Neural progenitor cell (in vitro differentiated cells): ENCODE measurements at regions not wholly inside any gene's neighbourhood (a gene's known extent, or its start where the extent isn't known, plus 50 kb on each side); places are given as distances from the start of the nearest gene placed in this dataset.

Experiments
- EZH2 ChIP-seq: fragments of 200-600 bp; sonication (generic); IDR thresholded peaks from 2 replicates; pipeline ENCODE4 v1.6.1; 2017; ENCODE audit warnings: antibody characterized with exemption, mild to moderate bottlenecking, moderate library complexity
- EZH2phosphoT487 ChIP-seq: fragments of 200-600 bp; sonication (generic); IDR thresholded peaks from 2 replicates; pipeline ENCODE4 v1.6.1; 2017; ENCODE audit warnings: antibody characterized with exemption
- TF ChIP-seq, protein P1 (sequence below): fragments of 200-600 bp; sonication (generic); IDR thresholded peaks from 2 replicates; pipeline ENCODE4 v1.5.1; 2017; ENCODE audit warnings: antibody characterized with exemption, mild to moderate bottlenecking

DNA sequence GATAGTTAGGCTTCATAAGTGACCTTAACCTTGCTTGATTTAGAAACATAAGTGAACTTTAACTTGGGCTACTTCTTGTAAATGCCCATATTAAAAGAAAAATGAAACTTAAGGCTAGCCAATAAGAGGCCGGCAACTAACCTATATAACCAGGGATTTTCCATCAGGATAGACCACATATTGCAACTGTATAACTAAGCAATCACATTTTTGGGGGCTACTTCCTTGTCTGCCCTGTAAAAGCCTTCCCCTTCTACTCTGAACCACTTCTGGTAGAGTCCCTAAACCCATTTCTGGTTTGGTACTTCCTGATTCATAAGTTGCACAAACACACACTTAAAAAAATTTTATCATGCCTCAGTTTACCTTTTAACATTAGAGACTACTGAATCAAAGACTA, 150.9 kb upstream of the UBE2E2 start:
- TF ChIP-seq, protein P1, sequence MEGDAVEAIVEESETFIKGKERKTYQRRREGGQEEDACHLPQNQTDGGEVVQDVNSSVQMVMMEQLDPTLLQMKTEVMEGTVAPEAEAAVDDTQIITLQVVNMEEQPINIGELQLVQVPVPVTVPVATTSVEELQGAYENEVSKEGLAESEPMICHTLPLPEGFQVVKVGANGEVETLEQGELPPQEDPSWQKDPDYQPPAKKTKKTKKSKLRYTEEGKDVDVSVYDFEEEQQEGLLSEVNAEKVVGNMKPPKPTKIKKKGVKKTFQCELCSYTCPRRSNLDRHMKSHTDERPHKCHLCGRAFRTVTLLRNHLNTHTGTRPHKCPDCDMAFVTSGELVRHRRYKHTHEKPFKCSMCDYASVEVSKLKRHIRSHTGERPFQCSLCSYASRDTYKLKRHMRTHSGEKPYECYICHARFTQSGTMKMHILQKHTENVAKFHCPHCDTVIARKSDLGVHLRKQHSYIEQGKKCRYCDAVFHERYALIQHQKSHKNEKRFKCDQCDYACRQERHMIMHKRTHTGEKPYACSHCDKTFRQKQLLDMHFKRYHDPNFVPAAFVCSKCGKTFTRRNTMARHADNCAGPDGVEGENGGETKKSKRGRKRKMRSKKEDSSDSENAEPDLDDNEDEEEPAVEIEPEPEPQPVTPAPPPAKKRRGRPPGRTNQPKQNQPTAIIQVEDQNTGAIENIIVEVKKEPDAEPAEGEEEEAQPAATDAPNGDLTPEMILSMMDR = no peak
- TF ChIP-seq EZH2 = no peak
- no peak for TF ChIP-seq EZH2phosphoT487
